ENCODE measurements at regions not wholly inside any gene's neighbourhood (a gene's known extent, or its start where the extent isn't known, plus 50 kb on each side); places are given as distances from the start of the nearest gene placed in this dataset.

GRCh38 chr18:30730915-30731314, 311.6 kb downstream of the DSC3 start:
- Histone ChIP-seq H3K36me3 (ENCODE audit: control insufficient read depth, insufficient read depth, low read length) (no peaks in the 10 kb centered on the region), H3K9me3 (ENCODE audit: control insufficient read depth, low read length) (no peaks in the 10 kb centered on the region), H3K4me1 (ENCODE audit: control insufficient read depth, insufficient read depth, low read length) (no peaks in the 10 kb centered on the region), H3K4me3 (ENCODE audit: insufficient read depth, low read depth, low read length) (no peak overlapping the region), H3K27me3 (ENCODE audit: control insufficient read depth, insufficient read depth, low read length, poor library complexity, severe bottlenecking) (no peaks in the 10 kb centered on the region), H3K27ac (ENCODE audit: insufficient read depth, low read depth, low read length, poor library complexity, severe bottlenecking) (no peak overlapping the region)
- 77 to 80% methylated on average over 5 of the region's 5 CpGs for WGBS, 2 experiments

GRCh38 chr18:30727849-30728248, 314.7 kb downstream of the DSC3 start:
- no peaks in the 10 kb centered on the region for H3K9me3 ChIP-seq (ENCODE audit: control insufficient read depth, low read length)
- H3K4me1 ChIP-seq (ENCODE audit: control insufficient read depth, insufficient read depth, low read length), result no peaks in the 10 kb centered on the region
- no peak overlapping the region for H3K4me3 ChIP-seq (ENCODE audit: insufficient read depth, low read depth, low read length)
- H3K27ac ChIP-seq (ENCODE audit: insufficient read depth, low read depth, low read length, poor library complexity, severe bottlenecking), result no peak overlapping the region
- H3K36me3 ChIP-seq (ENCODE audit: control insufficient read depth, insufficient read depth, low read length), result no peaks in the 10 kb centered on the region
- no peaks in the 10 kb centered on the region for H3K27me3 ChIP-seq (ENCODE audit: control insufficient read depth, insufficient read depth, low read length, poor library complexity, severe bottlenecking)

DNA sequence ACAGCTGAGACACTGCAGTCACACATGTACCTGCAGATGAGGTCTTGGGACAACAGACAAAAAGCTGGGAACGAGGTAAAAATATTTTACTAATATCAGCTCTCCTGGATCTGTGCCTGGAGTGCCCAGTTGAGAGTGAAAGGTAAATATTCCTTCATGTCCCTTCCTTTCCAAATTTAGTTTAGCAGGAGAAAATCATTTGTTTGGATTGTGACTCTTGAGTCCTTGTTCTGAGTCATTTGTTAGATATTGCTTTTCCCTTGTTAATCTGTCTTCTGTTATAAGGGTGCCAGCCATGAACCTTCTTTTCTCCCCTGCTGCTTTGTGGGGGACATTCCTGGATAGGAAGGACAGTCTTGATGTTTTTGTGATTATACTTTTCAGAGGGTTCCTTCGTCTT, 329.2 kb downstream of the DSC3 start:
- H3K36me3 ChIP-seq (ENCODE audit: control insufficient read depth, insufficient read depth, low read length), result no peaks in the 10 kb centered on the region
- H3K27me3 ChIP-seq (ENCODE audit: control insufficient read depth, insufficient read depth, low read length, poor library complexity, severe bottlenecking), result no peaks in the 10 kb centered on the region
- H3K4me1 ChIP-seq (ENCODE audit: control insufficient read depth, insufficient read depth, low read length), result no peaks in the 10 kb centered on the region
- H3K9me3 ChIP-seq (ENCODE audit: control insufficient read depth, low read length), result no peaks in the 10 kb centered on the region
- H3K4me3 ChIP-seq (ENCODE audit: insufficient read depth, low read depth, low read length), result no peak overlapping the region
- H3K27ac ChIP-seq (ENCODE audit: insufficient read depth, low read depth, low read length, poor library complexity, severe bottlenecking), result no peak overlapping the region
- 92 to 93% methylated on average over 2 of the region's 2 CpGs for WGBS, 2 experiments

- no peaks in the 10 kb centered on the region for H3K36me3 ChIP-seq (ENCODE audit: control insufficient read depth, insufficient read depth, low read length)
- H3K27ac ChIP-seq (ENCODE audit: insufficient read depth, low read depth, low read length, poor library complexity, severe bottlenecking), result no peak overlapping the region
- H3K4me3 ChIP-seq (ENCODE audit: insufficient read depth, low read depth, low read length), result no peak overlapping the region
- H3K27me3 ChIP-seq (ENCODE audit: control insufficient read depth, insufficient read depth, low read length, poor library complexity, severe bottlenecking), result no peaks in the 10 kb centered on the region
- no peaks in the 10 kb centered on the region for H3K4me1 ChIP-seq (ENCODE audit: control insufficient read depth, insufficient read depth, low read length)
- H3K9me3 ChIP-seq (ENCODE audit: control insufficient read depth, low read length), result no peaks in the 10 kb centered on the region
- 91% methylated on average over 3 of the region's 3 CpGs for WGBS, 2 experiments
Observed at GRCh38 chr18:30712383-30712782, 330.2 kb downstream of the DSC3 start.

DNA sequence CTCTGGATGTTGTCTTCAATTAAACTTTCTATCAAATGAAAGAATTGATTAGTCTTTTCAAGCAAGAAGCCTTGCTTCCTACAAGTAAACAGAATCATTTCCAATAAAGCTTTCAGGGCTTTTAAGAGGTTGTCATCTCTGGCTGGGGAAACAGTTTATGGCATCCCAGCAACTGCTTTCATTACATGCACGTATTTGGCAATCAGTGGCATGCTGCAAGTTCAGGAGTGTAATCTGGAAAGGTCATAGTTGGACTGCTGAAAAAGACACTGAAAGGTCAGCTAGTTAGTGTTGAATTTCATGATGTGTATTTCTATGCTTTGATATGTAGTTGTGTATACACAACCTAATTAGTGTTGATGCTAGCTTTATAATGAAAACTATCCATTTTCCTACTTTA, 332.9 kb downstream of the DSC3 start:
- Histone ChIP-seq H3K9me3 (ENCODE audit: control insufficient read depth, low read length) (no peaks in the 10 kb centered on the region), H3K4me3 (ENCODE audit: insufficient read depth, low read depth, low read length) (no peak overlapping the region), H3K36me3 (ENCODE audit: control insufficient read depth, insufficient read depth, low read length) (no peaks in the 10 kb centered on the region), H3K4me1 (ENCODE audit: control insufficient read depth, insufficient read depth, low read length) (no peaks in the 10 kb centered on the region), H3K27ac (ENCODE audit: insufficient read depth, low read depth, low read length, poor library complexity, severe bottlenecking) (no peak overlapping the region), H3K27me3 (ENCODE audit: control insufficient read depth, insufficient read depth, low read length, poor library complexity, severe bottlenecking) (no peaks in the 10 kb centered on the region)
- 91 to 98% methylated on average over 1 of the region's 1 CpG for WGBS, 2 experiments

DNA sequence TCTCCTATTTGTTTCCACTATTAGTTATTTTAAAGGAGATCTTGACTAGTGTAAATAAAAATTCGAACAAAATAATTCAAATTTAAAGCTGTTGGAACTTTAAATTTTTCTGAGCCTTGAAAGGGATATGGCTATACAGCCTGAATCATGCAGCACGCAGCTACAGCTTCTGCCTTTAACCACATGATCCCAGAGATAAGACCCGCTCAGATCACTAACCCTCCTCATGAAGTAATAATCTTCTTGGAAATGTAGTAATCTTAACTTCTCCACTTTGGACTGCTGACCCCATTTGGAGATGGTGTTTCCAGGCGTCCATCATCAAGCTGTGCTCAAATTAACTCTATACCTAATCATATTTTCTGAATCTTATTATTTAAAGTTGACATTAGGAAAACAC, 336.6 kb downstream of the DSC3 start:
- no peaks in the 10 kb centered on the region for H3K36me3 ChIP-seq (ENCODE audit: control insufficient read depth, insufficient read depth, low read length)
- no peaks in the 10 kb centered on the region for H3K9me3 ChIP-seq (ENCODE audit: control insufficient read depth, low read length)
- H3K27ac ChIP-seq (ENCODE audit: insufficient read depth, low read depth, low read length, poor library complexity, severe bottlenecking), result no peak overlapping the region
- no peaks in the 10 kb centered on the region for H3K4me1 ChIP-seq (ENCODE audit: control insufficient read depth, insufficient read depth, low read length)
- WGBS, 2 experiments, result 98 to 100% methylated on average over 2 to 4 of the region's 4 CpGs
- no peaks in the 10 kb centered on the region for H3K27me3 ChIP-seq (ENCODE audit: control insufficient read depth, insufficient read depth, low read length, poor library complexity, severe bottlenecking)
- H3K4me3 ChIP-seq (ENCODE audit: insufficient read depth, low read depth, low read length), result no peak overlapping the region

GRCh38 chr18:30698571-30698970, 344.0 kb downstream of the DSC3 start:
- no peaks in the 10 kb centered on the region for H3K9me3 ChIP-seq (ENCODE audit: control insufficient read depth, low read length)
- no peaks in the 10 kb centered on the region for H3K36me3 ChIP-seq (ENCODE audit: control insufficient read depth, insufficient read depth, low read length)
- no peak overlapping the region for H3K4me3 ChIP-seq (ENCODE audit: insufficient read depth, low read depth, low read length)
- H3K4me1 ChIP-seq (ENCODE audit: control insufficient read depth, insufficient read depth, low read length), result no peaks in the 10 kb centered on the region
- 100% methylated on average over 1 of the region's 1 CpG for WGBS, 2 experiments
- no peak overlapping the region for H3K27ac ChIP-seq (ENCODE audit: insufficient read depth, low read depth, low read length, poor library complexity, severe bottlenecking)
- no peaks in the 10 kb centered on the region for H3K27me3 ChIP-seq (ENCODE audit: control insufficient read depth, insufficient read depth, low read length, poor library complexity, severe bottlenecking)

GRCh38 chr18:30696201-30696600, 346.3 kb downstream of the DSC3 start:
- WGBS, 2 experiments, result 96% methylated on average over 5 of the region's 5 CpGs
- Histone ChIP-seq H3K4me3 (ENCODE audit: insufficient read depth, low read depth, low read length) (no peak overlapping the region), H3K36me3 (ENCODE audit: control insufficient read depth, insufficient read depth, low read length) (no peaks in the 10 kb centered on the region), H3K9me3 (ENCODE audit: control insufficient read depth, low read length) (no peaks in the 10 kb centered on the region), H3K27ac (ENCODE audit: insufficient read depth, low read depth, low read length, poor library complexity, severe bottlenecking) (no peak overlapping the region), H3K27me3 (ENCODE audit: control insufficient read depth, insufficient read depth, low read length, poor library complexity, severe bottlenecking) (no peaks in the 10 kb centered on the region), H3K4me1 (ENCODE audit: control insufficient read depth, insufficient read depth, low read length) (no peaks in the 10 kb centered on the region)

GRCh38 chr18:30694773-30695172, 347.8 kb downstream of the DSC3 start:
- 94 to 95% methylated on average over 3 of the region's 3 CpGs for WGBS, 2 experiments
- Histone ChIP-seq H3K4me1 (ENCODE audit: control insufficient read depth, insufficient read depth, low read length) (no peaks in the 10 kb centered on the region), H3K27ac (ENCODE audit: insufficient read depth, low read depth, low read length, poor library complexity, severe bottlenecking) (no peak overlapping the region), H3K36me3 (ENCODE audit: control insufficient read depth, insufficient read depth, low read length) (no peaks in the 10 kb centered on the region), H3K9me3 (ENCODE audit: control insufficient read depth, low read length) (no peaks in the 10 kb centered on the region), H3K4me3 (ENCODE audit: insufficient read depth, low read depth, low read length) (no peak overlapping the region), H3K27me3 (ENCODE audit: control insufficient read depth, insufficient read depth, low read length, poor library complexity, severe bottlenecking) (no peaks in the 10 kb centered on the region)

GRCh38 chr18:30689216-30689615, 353.3 kb downstream of the DSC3 start:
- Histone ChIP-seq H3K36me3 (ENCODE audit: control insufficient read depth, insufficient read depth, low read length) (no peaks in the 10 kb centered on the region), H3K27me3 (ENCODE audit: control insufficient read depth, insufficient read depth, low read length, poor library complexity, severe bottlenecking) (no peaks in the 10 kb centered on the region), H3K4me3 (ENCODE audit: insufficient read depth, low read depth, low read length) (no peak overlapping the region), H3K9me3 (ENCODE audit: control insufficient read depth, low read length) (no peaks in the 10 kb centered on the region), H3K4me1 (ENCODE audit: control insufficient read depth, insufficient read depth, low read length) (no peaks in the 10 kb centered on the region), H3K27ac (ENCODE audit: insufficient read depth, low read depth, low read length, poor library complexity, severe bottlenecking) (no peak overlapping the region)
- WGBS, 2 experiments, result 80 to 87% methylated on average over 2 of the region's 2 CpGs

DNA sequence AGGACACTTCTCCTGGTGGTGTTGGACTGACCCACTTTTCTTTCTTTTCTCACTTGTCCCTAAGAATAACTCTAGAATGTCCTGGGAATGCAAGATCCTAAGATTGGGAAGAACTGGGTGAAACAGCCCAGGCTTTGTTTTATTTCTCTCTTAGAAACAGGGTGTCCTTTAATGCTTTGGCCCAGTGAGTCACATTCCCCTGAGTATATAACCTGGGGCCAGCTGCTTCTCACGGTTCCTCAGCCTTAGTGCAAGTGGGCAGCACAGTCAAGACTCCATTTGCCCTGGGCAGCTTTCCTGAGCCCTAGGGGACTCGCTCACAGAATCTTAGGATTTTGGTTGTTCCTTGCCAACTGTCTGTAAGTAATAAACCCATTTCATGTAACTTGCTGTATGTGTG, 355.0 kb downstream of the DSC3 start:
- no peaks in the 10 kb centered on the region for H3K4me1 ChIP-seq (ENCODE audit: control insufficient read depth, insufficient read depth, low read length)
- H3K4me3 ChIP-seq (ENCODE audit: insufficient read depth, low read depth, low read length), result no peak overlapping the region
- H3K27ac ChIP-seq (ENCODE audit: insufficient read depth, low read depth, low read length, poor library complexity, severe bottlenecking), result no peak overlapping the region
- H3K36me3 ChIP-seq (ENCODE audit: control insufficient read depth, insufficient read depth, low read length), result no peaks in the 10 kb centered on the region
- H3K27me3 ChIP-seq (ENCODE audit: control insufficient read depth, insufficient read depth, low read length, poor library complexity, severe bottlenecking), result no peaks in the 10 kb centered on the region
- H3K9me3 ChIP-seq (ENCODE audit: control insufficient read depth, low read length), result no peaks in the 10 kb centered on the region
- WGBS, 2 experiments, result 95 to 97% methylated on average over 2 of the region's 2 CpGs
